Left renal cortex interstitium (tissue), 4 donors: ENCODE measurements at regions not wholly inside any gene's neighbourhood (a gene's known extent, or its start where the extent isn't known, plus 50 kb on each side); places are given as distances from the start of the nearest gene placed in this dataset.

Experiments
- DNase-seq, 4 donors: peaks; one replicate each; pipeline ENCODE4 v3.0.0-alpha.2; 2013; ENCODE audit warnings: low read depth in 4 of 4, low spot score in 2 of 4, missing footprints in 1 of 4

GRCh38 chr1:239268941-239269340 lies 117.4 kb upstream of the CHRM3 start:
- DNase-seq, result no peak

- no peak for DNase-seq
Measured at GRCh38 chr1:239268007-239268406, 118.4 kb upstream of the CHRM3 start.

- DNase-seq, result no peak
Measured at GRCh38 chr1:239263801-239264200, 122.6 kb upstream of the CHRM3 start.

DNA sequence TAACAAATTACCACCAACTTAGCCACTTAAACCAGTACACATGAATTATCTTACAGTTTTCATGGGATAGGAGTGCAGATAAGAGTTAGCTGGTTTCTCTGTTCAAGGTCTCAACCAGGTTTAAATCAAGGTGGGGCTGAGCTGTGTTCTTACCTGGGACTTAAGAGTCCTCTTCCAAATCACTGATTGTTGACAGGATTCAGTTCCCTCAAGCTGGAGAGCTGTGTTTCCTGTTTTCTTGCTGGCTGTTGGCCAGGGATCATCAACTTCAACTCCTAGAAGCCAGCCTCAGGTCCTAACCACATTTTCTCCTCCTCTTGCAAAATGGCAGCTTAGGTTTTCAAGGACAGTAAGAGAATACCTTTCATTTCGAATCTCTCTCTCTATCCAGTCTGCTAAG lies 123.8 kb upstream of the CHRM3 start:
- no peak for DNase-seq

DNA sequence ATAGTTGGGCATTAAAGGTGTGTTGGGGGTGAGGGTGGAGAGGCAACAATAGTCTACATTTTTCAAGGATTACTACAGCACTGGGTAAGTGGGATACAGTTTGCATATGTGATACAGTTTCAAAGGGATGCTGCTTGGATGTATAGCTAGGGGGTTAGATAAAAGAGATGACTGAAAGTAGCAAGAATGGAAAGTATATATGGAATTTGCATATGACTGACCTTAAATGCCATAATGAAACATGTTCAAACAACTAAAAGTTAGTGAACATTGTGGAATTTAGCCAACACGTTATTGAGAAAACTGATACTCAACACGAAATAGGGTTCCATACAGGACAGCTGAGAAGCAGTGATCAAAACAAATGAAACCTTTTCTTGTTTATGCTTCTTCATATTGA lies 124.8 kb upstream of the CHRM3 start:
- no peak for DNase-seq

- no peak for DNase-seq
Measured at GRCh38 chr1:239260842-239261241, 125.5 kb upstream of the CHRM3 start.

DNA sequence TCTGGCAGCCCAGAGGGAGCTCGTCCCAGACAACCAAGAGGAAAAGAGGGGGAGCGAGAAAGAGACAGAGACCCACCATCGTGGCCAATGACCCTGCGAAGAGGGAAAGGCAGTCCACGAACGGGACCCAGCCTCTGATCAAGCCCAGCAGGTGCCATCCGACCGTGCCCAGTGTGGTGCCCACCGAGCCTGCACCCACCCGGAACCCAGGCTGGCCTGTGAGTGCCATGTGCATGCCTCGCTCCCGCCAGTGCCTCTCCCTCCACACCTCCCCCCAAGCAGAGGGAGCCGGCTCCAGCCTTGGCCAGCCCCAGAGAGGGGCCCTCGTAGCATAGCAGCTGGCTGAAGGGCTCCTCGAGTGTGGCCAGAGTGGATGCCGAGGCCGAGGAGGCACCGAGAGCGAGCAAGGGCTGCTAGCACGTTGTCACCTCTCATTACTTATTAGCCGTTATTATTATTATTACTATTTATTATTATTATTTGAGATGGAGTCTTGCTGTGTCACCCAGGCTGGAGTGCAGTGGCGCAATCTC lies 130.7 kb upstream of the CHRM3 start:
- no peak for DNase-seq

DNA sequence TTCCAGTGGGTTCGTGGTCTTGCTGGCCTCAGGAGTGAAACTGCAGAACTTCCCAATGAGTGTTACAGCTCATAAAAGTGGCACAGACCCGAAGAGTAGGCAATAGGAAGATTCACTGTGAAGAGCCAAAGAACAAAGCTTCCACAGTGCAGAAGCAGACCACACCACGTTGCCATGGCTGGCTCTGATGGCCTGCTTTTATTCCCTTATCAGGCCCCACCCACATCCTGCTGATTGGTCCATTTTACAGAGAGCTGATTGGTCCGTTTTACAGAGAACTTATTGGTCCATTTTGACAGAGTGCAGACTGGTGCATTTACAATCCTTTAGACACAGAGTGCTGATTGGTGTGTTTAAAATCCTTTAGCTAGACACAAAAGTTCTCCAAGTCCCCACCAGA lies 131.4 kb upstream of the CHRM3 start:
- DNase-seq, result no peak

DNA sequence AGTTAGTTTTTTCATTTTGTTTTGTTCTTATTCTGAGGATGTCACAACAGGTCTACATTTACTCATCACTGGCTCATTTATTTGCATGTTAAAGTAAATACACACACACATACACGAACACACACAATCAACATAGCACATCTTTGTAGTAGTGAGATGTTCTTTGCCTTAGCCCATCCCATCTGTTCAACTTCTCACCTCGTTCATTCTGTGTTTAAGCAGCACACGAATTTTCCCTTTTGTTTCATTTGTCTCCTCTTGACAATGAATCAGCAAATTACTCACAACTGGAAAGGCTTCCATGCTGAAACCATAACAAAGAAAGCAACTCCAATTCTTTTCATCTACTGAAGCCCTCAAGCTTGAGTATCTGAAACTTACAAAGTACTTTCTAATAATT lies 133.3 kb upstream of the CHRM3 start:
- DNase-seq, result no peak

- DNase-seq, result no peak
Measured at GRCh38 chr1:239250353-239251035, 135.9 kb upstream of the CHRM3 start.

GRCh38 chr1:239247285-239247684 lies 139.1 kb upstream of the CHRM3 start:
- no peak for DNase-seq

DNA sequence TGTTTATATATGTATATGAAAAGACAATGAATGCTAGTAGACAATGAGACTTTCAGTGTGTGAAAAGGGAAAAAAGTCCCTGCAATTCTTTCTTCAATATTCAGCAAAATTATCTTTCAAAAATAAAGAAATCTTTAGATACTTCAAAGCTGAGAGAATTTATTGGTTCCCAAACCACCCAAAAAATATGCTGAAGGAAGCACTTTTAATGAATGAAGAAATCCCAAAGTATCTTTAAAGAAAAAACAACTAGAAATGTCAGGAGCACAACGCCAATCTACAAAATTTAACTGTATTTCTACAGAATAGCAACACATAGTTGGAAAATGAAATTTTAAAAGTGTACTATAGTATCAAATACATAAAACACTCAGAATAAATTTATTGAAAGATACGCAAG lies 142.3 kb upstream of the CHRM3 start:
- DNase-seq, result no peak

DNA sequence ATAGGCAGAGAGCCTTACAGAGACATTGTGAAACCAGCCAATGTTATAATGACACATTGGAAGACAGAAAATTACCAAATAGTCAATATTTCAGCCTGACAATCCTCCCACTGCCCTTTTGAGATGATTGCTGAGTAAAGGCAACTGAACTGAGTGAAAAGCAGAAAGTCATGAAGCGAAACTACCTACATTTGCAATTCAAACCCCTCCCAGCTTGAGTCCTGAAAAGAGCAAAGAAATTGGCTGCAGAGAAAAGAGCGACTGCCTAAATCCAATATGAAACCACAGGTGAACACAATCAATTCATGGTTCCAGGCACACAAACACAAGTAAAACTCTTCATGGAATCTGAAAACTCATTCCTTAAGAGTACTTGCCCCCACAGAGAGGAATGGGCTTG lies 143.4 kb upstream of the CHRM3 start:
- DNase-seq, result no peak

GRCh38 chr1:239242404-239242803 lies 144.0 kb upstream of the CHRM3 start:
- DNase-seq, result no peak

DNA sequence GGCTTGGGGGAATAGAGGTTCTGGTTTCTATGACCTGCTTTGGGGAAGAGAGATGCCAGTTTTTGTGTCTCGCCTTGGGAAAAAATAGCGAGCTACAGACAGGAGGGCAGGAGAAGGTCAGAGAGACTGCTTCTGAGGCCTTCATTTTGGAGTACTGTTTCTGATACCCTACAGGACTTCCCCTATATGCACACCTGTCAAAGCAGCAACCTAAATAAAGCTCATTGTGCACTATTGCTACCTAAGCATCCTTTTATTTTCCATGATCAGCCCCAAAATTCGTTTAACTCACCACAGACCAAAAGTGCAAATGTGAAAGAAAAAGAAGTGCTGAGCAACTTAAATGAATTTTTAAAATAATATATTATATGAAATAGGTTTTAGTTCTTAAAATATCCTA lies 145.6 kb upstream of the CHRM3 start:
- no peak for DNase-seq

DNA sequence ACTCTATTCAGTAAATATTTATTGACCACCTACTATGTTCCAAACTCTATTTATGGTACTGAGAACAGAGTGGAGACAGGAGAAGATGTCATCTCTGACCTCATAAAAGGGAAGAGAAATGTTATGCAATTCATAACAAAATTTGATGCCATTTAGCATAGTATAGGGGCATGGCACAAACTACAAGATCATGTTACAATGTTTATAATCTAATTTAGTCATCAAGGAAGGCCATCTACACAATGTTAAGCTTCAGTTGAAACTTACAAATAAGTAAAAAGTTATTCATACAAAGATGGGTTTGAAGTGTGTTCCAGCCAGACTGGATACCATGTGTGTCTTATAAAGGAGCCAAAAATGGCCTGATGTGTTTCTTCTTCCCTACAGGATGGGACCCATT lies 146.8 kb upstream of the CHRM3 start:
- no peak for DNase-seq

- no peak for DNase-seq
Measured at GRCh38 chr1:239237912-239238311, 148.5 kb upstream of the CHRM3 start.

DNA sequence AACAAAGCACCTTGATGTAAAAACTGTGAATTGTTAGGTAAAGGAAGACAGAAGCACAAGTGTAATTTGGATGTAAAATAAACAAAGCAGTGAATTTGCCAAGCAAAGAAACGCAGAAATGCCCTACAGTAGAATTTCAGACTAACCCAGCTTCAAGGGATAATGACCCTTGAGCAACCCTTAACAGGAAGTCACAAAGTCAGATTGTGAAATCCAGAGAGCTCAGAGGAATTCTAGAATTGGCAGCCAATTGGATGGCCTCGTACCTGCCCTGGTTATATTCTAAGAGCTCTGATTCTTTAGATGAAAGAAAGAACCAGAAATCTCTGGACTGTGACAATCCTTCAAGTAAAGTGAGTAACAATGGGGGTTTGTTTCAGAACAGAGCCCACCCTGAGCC lies 152.7 kb upstream of the CHRM3 start:
- DNase-seq, result no peak

- DNase-seq, result no peak
Measured at GRCh38 chr1:239232921-239233320, 153.4 kb upstream of the CHRM3 start.

DNA sequence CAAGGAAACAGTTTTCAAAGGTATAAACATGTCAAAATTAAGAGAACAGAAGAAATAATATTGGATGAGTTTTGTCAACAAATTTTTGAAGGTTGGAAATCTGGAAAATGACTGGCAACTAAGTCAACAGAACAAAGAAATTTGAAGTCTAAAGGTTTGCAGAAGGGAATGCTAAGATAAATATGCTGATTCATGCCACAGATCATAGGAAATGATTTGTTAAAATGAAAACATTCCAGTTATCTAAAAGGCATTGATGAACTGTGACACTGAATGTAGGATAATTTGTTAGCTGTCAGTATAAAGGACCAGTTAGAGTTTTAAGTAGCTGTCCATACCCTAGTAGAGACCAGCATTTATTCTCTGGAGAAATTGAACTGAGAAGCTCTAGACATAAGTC lies 157.9 kb upstream of the CHRM3 start:
- DNase-seq, result no peak

DNA sequence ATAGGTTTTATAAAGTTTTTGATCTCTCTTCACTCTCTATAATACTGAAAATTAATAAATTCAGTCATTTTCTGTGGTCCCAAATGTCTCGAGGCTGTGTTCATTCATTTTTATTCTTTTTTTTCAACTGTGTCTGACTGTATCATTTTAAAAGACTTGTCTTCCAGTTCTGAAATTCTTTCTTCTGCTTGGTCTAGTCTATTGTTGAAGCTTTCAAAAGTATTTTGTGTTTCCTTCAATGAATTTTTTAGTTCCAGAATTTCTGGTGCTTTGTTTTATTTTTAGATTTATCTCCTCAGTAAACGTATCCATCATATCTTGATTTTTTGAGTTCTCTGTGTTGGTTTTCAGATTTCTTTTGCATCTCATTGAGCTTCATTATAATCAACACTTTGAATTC lies 161.0 kb upstream of the CHRM3 start:
- DNase-seq, result no peak

GRCh38 chr1:239224100-239224499 lies 162.3 kb upstream of the CHRM3 start:
- no peak for DNase-seq

- no peak for DNase-seq
Measured at GRCh38 chr1:239222999-239223398, 163.4 kb upstream of the CHRM3 start.
